Calu3 (cell line): ENCODE measurements at regions not wholly inside any gene's neighbourhood (a gene's known extent, or its start where the extent isn't known, plus 50 kb on each side); places are given as distances from the start of the nearest gene placed in this dataset.
"Not testable (repeated sequence)": the region's sequence is repeated elsewhere in the genome, so short reads cannot be mapped to it uniquely, and the experiment has no call there.

Experiments used
- BruUV-seq: library from RNA; stranded (reverse); fragments of 400-500 nt; replicated peaks from 2 replicates; lab custom pipeline; 2021; lab: Mats Ljungman, UMichigan
- CTCF ChIA-PET: fragments of 300-600 bp; sonication (Branson Sonifier 250); formaldehyde crosslinking; loops from one replicate; lab custom pipeline; 2022; ENCODE audit warnings: antibody characterized with exemption; lab: Charles Lee
- DNase-seq: peaks from one replicate; pipeline ENCODE4 v3.0.0; 2022
- H3K27ac Mint-ChIP-seq: one replicate; pipeline ENCODE4 v1.8.0; 2022; ENCODE audit warnings: mixed read lengths; ENCODE audit not compliant: unreplicated experiment
- H3K27me3 Mint-ChIP-seq: one replicate; pipeline ENCODE4 v1.8.0; 2022; ENCODE audit warnings: mixed read lengths; ENCODE audit not compliant: unreplicated experiment
- H3K36me3 Mint-ChIP-seq: one replicate; pipeline ENCODE4 v1.8.0; 2022; ENCODE audit warnings: mild to moderate bottlenecking, moderate library complexity, mixed read lengths; ENCODE audit not compliant: insufficient read depth, unreplicated experiment
- H3K4me1 Mint-ChIP-seq: one replicate; pipeline ENCODE4 v1.8.0; 2022; ENCODE audit warnings: mild to moderate bottlenecking, low read depth, mixed read lengths; ENCODE audit not compliant: unreplicated experiment
- H3K4me3 Mint-ChIP-seq: one replicate; pipeline ENCODE4 v1.8.0; 2022; ENCODE audit warnings: mild to moderate bottlenecking, low read depth, moderate library complexity, mixed read lengths; ENCODE audit not compliant: unreplicated experiment
- H3K9me3 Mint-ChIP-seq: one replicate; pipeline ENCODE4 v1.8.0; 2022; ENCODE audit warnings: low read depth, mixed read lengths; ENCODE audit not compliant: unreplicated experiment
- CTCF ChIP-seq: fragments of 200-600 bp; IDR thresholded peaks from one replicate; pipeline ENCODE4 v1.8.0; 2022; ENCODE audit warnings: antibody characterized with exemption; ENCODE audit not compliant: unreplicated experiment
- intact Hi-C: fragments of 100-400 bp; cut with micrococcal nuclease; formaldehyde crosslinking; loops from one replicate; pipeline ENCODE4 v1.10.0; 2022; ENCODE audit not compliant: unreplicated experiment

- no peak for DNase-seq
- Mint-ChIP-seq H3K4me3 (no peak overlapping the region), H3K9me3 (peaks cover 13% of the 10 kb centered on the region), H3K27ac (no peak overlapping the region), H3K27me3 (no peaks in the 10 kb centered on the region), H3K36me3 (no peaks in the 10 kb centered on the region), H3K4me1 (no peaks in the 10 kb centered on the region)
- BruUV-seq = no TSS peak
- TF ChIP-seq CTCF = no peak
- intact Hi-C loops = no loop called here
- CTCF ChIA-PET = no interaction called here
These were observed 151.8 kb downstream of the LRRN1 start for GRCh38 chr3:3951071-3951470.

- intact Hi-C loops = no loop called here
- CTCF ChIA-PET = no interaction called here
- no TSS peak for BruUV-seq
- Mint-ChIP-seq H3K9me3 (peaks cover 13% of the 10 kb centered on the region), H3K27ac (no peak overlapping the region), H3K36me3 (no peaks in the 10 kb centered on the region), H3K4me1 (no peaks in the 10 kb centered on the region), H3K4me3 (no peak overlapping the region), H3K27me3 (no peaks in the 10 kb centered on the region)
- no peak for TF ChIP-seq CTCF
- DNase-seq = no peak
These were observed 152.3 kb downstream of the LRRN1 start for GRCh38 chr3:3951501-3951900.

- not testable (repeated sequence) for H3K27me3 Mint-ChIP-seq, BruUV-seq, H3K27ac Mint-ChIP-seq
These were observed 163.6 kb downstream of the LRRN1 start for GRCh38 chr3:3962867-3963266.

GRCh38 chr3:3984053-3984452 is 184.8 kb downstream of the LRRN1 start:
- BruUV-seq = no TSS peak
- peaks cover 4% of the 10 kb centered on the region for H3K9me3 Mint-ChIP-seq
- H3K4me1 Mint-ChIP-seq = no peaks in the 10 kb centered on the region
- CTCF ChIA-PET = no interaction called here
- DNase-seq = no peak
- no peak overlapping the region for H3K4me3 Mint-ChIP-seq
- no peaks in the 10 kb centered on the region for H3K36me3 Mint-ChIP-seq
- no peaks in the 10 kb centered on the region for H3K27me3 Mint-ChIP-seq
- intact Hi-C loops = no loop called here
- H3K27ac Mint-ChIP-seq = no peak overlapping the region
- no peak for TF ChIP-seq CTCF

More at GRCh38 chr3:3962867-3963266, 163.6 kb downstream of the LRRN1 start:
- DNase-seq, CTCF ChIA-PET, intact Hi-C loops, H3K36me3 Mint-ChIP-seq, H3K4me1 Mint-ChIP-seq, H3K4me3 Mint-ChIP-seq, H3K9me3 Mint-ChIP-seq: not testable (repeated sequence)

- intact Hi-C loops = loop anchor here (10.0 kb wide), 2 partner anchors 247 to 283 kb away; no protein-coding TSS in a partner anchor
- DNase-seq = no peak
- Mint-ChIP-seq H3K27ac (no peak overlapping the region), H3K9me3 (no peaks in the 10 kb centered on the region), H3K27me3 (no peaks in the 10 kb centered on the region), H3K4me3 (no peak overlapping the region), H3K36me3 (no peaks in the 10 kb centered on the region), H3K4me1 (no peaks in the 10 kb centered on the region)
- BruUV-seq = no TSS peak
- no peak for TF ChIP-seq CTCF
- CTCF ChIA-PET = no interaction called here
These were observed 192.4 kb downstream of the LRRN1 start for GRCh38 chr3:3991598-3991997.
